Esophagus muscularis mucosa (tissue), 4 donors: ENCODE measurements at regions not wholly inside any gene's neighbourhood (a gene's known extent, or its start where the extent isn't known, plus 50 kb on each side); places are given as distances from the start of the nearest gene placed in this dataset.

Experiments
- DNase-seq: peaks from one replicate; pipeline ENCODE4 v3.0.0-alpha.2; 2017; ENCODE audit errors: extremely low spot score
- H3K27ac ChIP-seq, 4 donors: fragments of 200-600 bp; sonication (generic); replicated peaks in 1 of 4; 1 replicate in 3 of 4; 2 replicates in 1 of 4; pipeline ENCODE4 v1.5.1; 2016 to 2019; ENCODE audit warnings: mild to moderate bottlenecking in 1 of 4
- H3K27me3 ChIP-seq, 4 donors: fragments of 200-600 bp; sonication (generic); one replicate each; pipeline versions ENCODE4 v1.5.1 to v1.6.0; 2016 to 2019
- H3K36me3 ChIP-seq, 4 donors: fragments of 200-600 bp; sonication (generic); one replicate each; pipeline ENCODE4 v1.5.1; 2016 to 2019
- H3K4me1 ChIP-seq, 4 donors: fragments of 200-600 bp; sonication (generic); one replicate each; pipeline ENCODE4 v1.5.1; 2016 to 2019
- H3K4me3 ChIP-seq, 4 donors: fragments of 200-600 bp; sonication (generic); 1 replicate in 2 of 4; 2 replicates in 2 of 4; pipeline ENCODE4 v1.5.1; 2016 to 2019; ENCODE audit warnings: mild to moderate bottlenecking in 4 of 4, moderate library complexity in 1 of 4
- H3K9me3 ChIP-seq, 4 donors: fragments of 200-600 bp; sonication (generic); 1 replicate in 3 of 4; 2 replicates in 1 of 4; pipeline ENCODE4 v1.5.1; 2016 to 2019
- CTCF ChIP-seq, 3 experiments: fragments of 200-600 bp in 2 of 3; fragments of 450-650 bp in 1 of 3; sonication (generic) in 2 of 3; IDR thresholded peaks; one replicate each; pipeline ENCODE4 v1.5.1; 2017 to 2019; ENCODE audit warnings: antibody characterized with exemption in 3 of 3, mild to moderate bottlenecking in 2 of 3, moderate library complexity in 1 of 3
- EP300 ChIP-seq: sonication (generic); formaldehyde crosslinking; IDR thresholded peaks from one replicate; pipeline ENCODE4 v1.6.1; 2017; ENCODE audit warnings: antibody characterized with exemption
- POLR2A ChIP-seq: fragments of 450-650 bp; IDR thresholded peaks from one replicate; pipeline ENCODE4 v1.6.1; 2017; ENCODE audit warnings: antibody characterized with exemption, moderate library complexity, mild to moderate bottlenecking, low read depth
- POLR2AphosphoS5 ChIP-seq, 2 donors: sonication (generic); formaldehyde crosslinking; IDR thresholded peaks; one replicate each; pipeline ENCODE4 v1.6.1; 2017; ENCODE audit warnings: antibody characterized with exemption in 2 of 2
- WGBS: methylation state at CpG from one replicate; pipeline ENCODE4 v1.1.5; 2018; 5-methylcytosine and 5-hydroxymethylcytosine counted together
- intact Hi-C: fragments of 100-400 bp; cut with DNase I; formaldehyde crosslinking; loops from one replicate; pipeline ENCODE4 v1.15.1; 2023

- TF ChIP-seq POLR2AphosphoS5 (IDR thresholded peaks at IDR 0.05) (no peak), CTCF (IDR thresholded peaks at IDR 0.05) (no peak), POLR2A (no peak), EP300 (no peak)
- no peaks in the 10 kb centered on the region for H3K9me3 ChIP-seq
- H3K4me1 ChIP-seq: peaks cover 0 to 10% (median 6%) of the 10 kb centered on the region in 4 donors
- no peak overlapping the region for H3K27ac ChIP-seq
- no peaks in the 10 kb centered on the region for H3K27me3 ChIP-seq
- 86% methylated on average over 5 of the region's 5 CpGs for WGBS
- no peaks in the 10 kb centered on the region for H3K36me3 ChIP-seq
- DNase-seq: no peak
- intact Hi-C loops: no loop called here
- H3K4me3 ChIP-seq: no peak overlapping the region
These were observed 333.7 kb downstream of the HLX start for GRCh38 chr1:221212926-221213325.

DNA sequence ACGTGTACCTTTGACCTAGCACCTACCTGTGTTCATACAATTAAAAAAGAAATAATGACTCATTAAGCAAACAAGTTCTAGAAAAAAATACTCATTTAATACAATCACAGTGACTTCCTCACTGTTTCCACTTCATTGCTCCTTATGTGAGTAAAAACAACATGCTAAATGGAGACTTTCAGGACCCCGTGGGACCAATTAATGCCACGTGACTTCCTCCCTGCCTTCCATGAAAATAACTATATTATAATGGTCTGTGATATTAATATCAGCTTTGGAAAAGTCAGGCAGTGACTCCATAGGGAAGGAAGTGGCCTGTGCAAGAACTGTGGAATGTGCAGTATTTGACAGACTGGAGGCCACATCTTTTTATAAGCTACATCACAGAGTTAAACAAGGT, 337.8 kb downstream of the HLX start:
- Histone ChIP-seq H3K4me3 (no peak overlapping the region), H3K36me3 (no peaks in the 10 kb centered on the region), H3K27ac (no peak overlapping the region), H3K4me1 (peaks cover 3 to 12% (median 6%) of the 10 kb centered on the region in 4 donors), H3K9me3 (no peaks in the 10 kb centered on the region), H3K27me3 (no peaks in the 10 kb centered on the region)
- TF ChIP-seq CTCF (IDR thresholded peaks at IDR 0.05) (no peak), POLR2AphosphoS5 (IDR thresholded peaks at IDR 0.05) (peak; percentile 26 to 29)
- intact Hi-C loops: no loop called here
- DNase-seq: no peak
- 48% methylated on average over 3 of the region's 3 CpGs for WGBS

DNA sequence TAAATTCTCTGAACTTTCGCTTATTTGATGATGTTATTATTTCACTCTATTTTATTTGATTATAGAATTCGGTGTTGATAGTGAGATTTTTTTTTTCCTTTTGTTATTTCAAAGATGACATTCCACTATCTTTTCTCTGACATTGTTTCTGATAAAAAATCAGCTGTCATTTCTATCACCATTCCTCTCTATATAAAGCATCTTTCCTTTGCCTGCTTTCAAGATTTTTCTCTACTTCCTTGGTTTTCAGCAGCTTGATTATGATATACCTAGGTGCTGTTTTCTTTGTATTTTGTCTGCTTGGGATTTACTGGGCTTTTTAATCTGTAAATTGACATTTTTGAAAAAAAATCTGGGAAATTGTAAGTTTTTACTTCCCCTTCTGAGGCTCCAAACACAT, 344.0 kb downstream of the HLX start:
- Histone ChIP-seq H3K27me3 (no peaks in the 10 kb centered on the region), H3K4me1 (peaks cover 2 to 14% (median 10%) of the 10 kb centered on the region in 4 donors), H3K36me3 (no peaks in the 10 kb centered on the region), H3K27ac (no peak overlapping the region), H3K4me3 (no peak overlapping the region), H3K9me3 (peaks cover 0 to 16% (median 2%) of the 10 kb centered on the region in 4 donors)
- DNase-seq: no peak
- 98% methylated on average over 2 of the region's 2 CpGs for WGBS
- TF ChIP-seq POLR2A: no peak
- no peak for TF ChIP-seq EP300
- TF ChIP-seq POLR2AphosphoS5 (IDR thresholded peaks at IDR 0.05): no peak
- TF ChIP-seq CTCF (IDR thresholded peaks at IDR 0.05): no peak
- intact Hi-C loops: no loop called here

DNA sequence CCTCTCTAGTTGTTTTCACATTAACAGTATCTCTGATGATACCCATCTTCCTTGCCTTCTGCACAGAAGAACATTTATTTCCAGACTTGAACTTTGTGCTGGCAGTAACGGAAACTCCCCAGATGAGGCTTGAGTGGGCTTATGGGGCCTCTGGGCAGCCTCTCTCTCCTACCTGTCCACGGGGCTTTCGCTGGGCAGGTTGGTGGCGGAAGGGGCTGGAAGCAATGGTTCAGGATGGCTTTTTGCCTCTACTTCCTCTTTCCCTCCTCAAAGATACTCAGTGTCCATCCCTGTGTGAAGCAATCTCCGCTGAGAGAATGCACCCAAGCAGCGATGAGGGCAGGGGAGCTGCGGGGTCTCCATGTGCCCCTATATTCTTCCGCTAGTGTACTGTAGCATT, 348.2 kb downstream of the HLX start:
- Histone ChIP-seq H3K27ac (no peak overlapping the region), H3K36me3 (no peaks in the 10 kb centered on the region), H3K9me3 (peaks cover 0 to 16% (median 2%) of the 10 kb centered on the region in 4 donors), H3K27me3 (no peaks in the 10 kb centered on the region), H3K4me1 (peaks cover 14 to 46% (median 30%) of the 10 kb centered on the region in 4 donors), H3K4me3 (no peak overlapping the region)
- no peak for TF ChIP-seq CTCF (IDR thresholded peaks at IDR 0.05)
- no peak for TF ChIP-seq POLR2A
- no peak for DNase-seq
- intact Hi-C loops: no loop called here
- WGBS: 89% methylated on average over 8 of the region's 8 CpGs

DNA sequence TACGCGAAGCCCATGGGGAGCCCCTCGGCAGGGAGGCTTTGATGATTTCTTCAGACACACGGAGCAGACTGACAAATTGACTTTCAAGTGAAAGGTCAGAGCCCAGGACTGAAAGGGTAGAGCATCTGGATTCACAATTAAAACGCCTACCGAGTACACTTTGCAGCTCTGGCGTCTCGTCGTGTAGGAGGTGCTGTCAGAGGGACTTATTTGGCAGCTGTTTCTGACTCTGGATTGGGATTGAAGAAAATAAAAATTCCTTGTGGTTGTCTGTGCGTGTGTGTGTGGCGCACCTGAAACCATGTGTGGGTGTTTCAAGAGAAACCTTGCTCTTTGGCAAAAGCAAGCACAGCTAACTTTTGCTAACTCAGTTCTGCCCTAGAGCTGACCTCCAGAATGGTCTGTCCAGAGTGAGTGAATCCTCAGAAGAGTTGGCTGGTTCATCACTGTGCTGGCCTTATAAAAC, 348.7 kb downstream of the HLX start:
- 49% methylated on average over 11 of the region's 11 CpGs for WGBS
- Histone ChIP-seq H3K4me3 (no peak overlapping the region), H3K36me3 (no peaks in the 10 kb centered on the region), H3K27me3 (no peaks in the 10 kb centered on the region), H3K4me1 (peaks cover 14 to 46% (median 30%) of the 10 kb centered on the region in 4 donors), H3K27ac (no peak overlapping the region), H3K9me3 (peaks cover 0 to 13% (median under 1%) of the 10 kb centered on the region in 4 donors)
- intact Hi-C loops: no loop called here
- no peak for DNase-seq
- TF ChIP-seq EP300 (no peak), POLR2AphosphoS5 (IDR thresholded peaks at IDR 0.05) (no peak), POLR2A (no peak), CTCF (IDR thresholded peaks at IDR 0.05) (no peak)
